Endothelial cell of umbilical vein (primary cell): ENCODE measurements at regions not wholly inside any gene's neighbourhood (a gene's known extent, or its start where the extent isn't known, plus 50 kb on each side); places are given as distances from the start of the nearest gene placed in this dataset.

Source experiments
- CTCF ChIP-seq, 2 donors: IDR thresholded peaks; 1 replicate in 1 of 2; 2 replicates in 1 of 2; pipeline ENCODE4 v1.5.1; 2011; ENCODE audit warnings: low read length in 2 of 2, mild to moderate bottlenecking in 2 of 2, moderate library complexity in 2 of 2, control low read depth in 1 of 2, inconsistent platforms in 1 of 2, low read depth in 1 of 2; ENCODE audit not compliant: insufficient read depth in 1 of 2; ENCODE audit errors: extremely low read depth in 1 of 2
- EZH2 ChIP-seq: IDR thresholded peaks from 2 replicates; pipeline ENCODE4 v1.6.1; 2012; ENCODE audit warnings: borderline replicate concordance, low read depth, mild to moderate bottlenecking, moderate library complexity, low read length, inconsistent platforms; ENCODE audit not compliant: severe bottlenecking
- MAX ChIP-seq: IDR thresholded peaks from 2 replicates; pipeline ENCODE4 v1.6.1; 2011; ENCODE audit not compliant: insufficient read depth, insufficient read length
- POLR2A ChIP-seq: IDR thresholded peaks from 2 replicates; pipeline ENCODE4 v1.6.1; 2012; ENCODE audit warnings: low read depth, mild to moderate bottlenecking, control low read depth, low read length

DNA sequence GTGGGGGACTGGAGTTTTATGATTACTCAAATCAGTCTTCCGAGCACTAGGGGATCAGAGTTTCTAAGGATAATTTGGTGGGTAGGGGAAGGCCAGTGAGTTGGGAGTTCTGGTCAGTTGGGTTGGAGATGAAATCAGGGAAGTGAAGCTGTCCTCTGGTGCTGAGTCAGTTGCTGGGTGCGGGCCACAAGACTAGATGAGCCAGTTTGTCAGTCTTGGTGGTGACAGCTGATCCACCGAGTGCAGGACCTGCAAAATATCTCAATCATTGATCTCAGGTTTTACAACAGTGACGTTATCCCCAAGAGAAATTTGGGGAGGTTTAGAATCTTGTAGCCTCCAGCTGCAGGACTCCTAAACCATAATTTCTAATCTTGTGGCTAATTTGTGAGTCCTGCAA lies 249.4 kb downstream of the FAM43A start:
- TF ChIP-seq CTCF (IDR thresholded peaks at IDR 0.05; ENCODE audit: extremely low read depth in 1 of 2, insufficient read depth in 1 of 2, low read depth in 1 of 2, low read length in 2 of 2) (no peak), MAX (no peak), POLR2A (no peak), EZH2 (no peak)
